NB4 (cell line): ENCODE measurements at regions not wholly inside any gene's neighbourhood (a gene's known extent, or its start where the extent isn't known, plus 50 kb on each side); places are given as distances from the start of the nearest gene placed in this dataset.

Source experiments
- DNase-seq: peaks from one replicate; pipeline ENCODE4 v3.0.0; 2010; ENCODE audit warnings: low read depth
- H3K4me3 ChIP-seq: one replicate; pipeline ENCODE4 v1.5.1; 2011; ENCODE audit warnings: mild to moderate bottlenecking, low read depth, low read length, moderate library complexity
- CTCF ChIP-seq: IDR thresholded peaks from one replicate; pipeline ENCODE4 v1.5.1; 2012; ENCODE audit warnings: low read depth, low read length
- MAX ChIP-seq: IDR thresholded peaks from 2 replicates; pipeline ENCODE4 v1.6.1; 2011; ENCODE audit warnings: low read depth, low read length
- MYC ChIP-seq: IDR thresholded peaks from 2 replicates; pipeline ENCODE4 v1.6.1; 2011; ENCODE audit warnings: low read depth, low read length
- POLR2A ChIP-seq: IDR thresholded peaks from 2 replicates; pipeline ENCODE4 v1.6.1; 2011; ENCODE audit warnings: mild to moderate bottlenecking; ENCODE audit not compliant: insufficient read length; ENCODE audit errors: extremely low read depth

GRCh38 chr5:82931110-82931509 lies 146.1 kb downstream of the TMEM167A start:
- TF ChIP-seq CTCF (no peak), POLR2A (no peak), MAX (no peak), MYC (no peak)
- DNase-seq = no peak
- H3K4me3 ChIP-seq = no peak overlapping the region

GRCh38 chr5:82925061-82925411 lies 152.2 kb downstream of the TMEM167A start:
- no peak for DNase-seq
- TF ChIP-seq CTCF (no peak), MAX (no peak), MYC (no peak), POLR2A (no peak)
- no peak overlapping the region for H3K4me3 ChIP-seq

- TF ChIP-seq CTCF (no peak), MAX (no peak), MYC (no peak), POLR2A (no peak)
- DNase-seq = no peak
- no peak overlapping the region for H3K4me3 ChIP-seq
These were observed 152.8 kb downstream of the TMEM167A start for GRCh38 chr5:82924226-82925060.

- no peak for DNase-seq
- TF ChIP-seq MAX = no peak
- TF ChIP-seq MYC = no peak
- TF ChIP-seq POLR2A = no peak
- no peak for TF ChIP-seq CTCF
These were observed 155.0 kb downstream of the TMEM167A start for GRCh38 chr5:82922086-82922734.

GRCh38 chr5:82918311-82919031 lies 158.7 kb downstream of the TMEM167A start:
- no peak for DNase-seq
- TF ChIP-seq POLR2A (no peak), CTCF (no peak), MAX (no peak), MYC (no peak)
- H3K4me3 ChIP-seq = no peak overlapping the region

More at GRCh38 chr5:82922086-82922734, 155.0 kb downstream of the TMEM167A start:
- H3K4me3 ChIP-seq = no peak overlapping the region
